ENCODE measurements at regions not wholly inside any gene's neighbourhood (a gene's known extent, or its start where the extent isn't known, plus 50 kb on each side); places are given as distances from the start of the nearest gene placed in this dataset.
"Not testable (repeated sequence)": the region's sequence is repeated elsewhere in the genome, so short reads cannot be mapped to it uniquely, and the experiment has no call there.

DNA sequence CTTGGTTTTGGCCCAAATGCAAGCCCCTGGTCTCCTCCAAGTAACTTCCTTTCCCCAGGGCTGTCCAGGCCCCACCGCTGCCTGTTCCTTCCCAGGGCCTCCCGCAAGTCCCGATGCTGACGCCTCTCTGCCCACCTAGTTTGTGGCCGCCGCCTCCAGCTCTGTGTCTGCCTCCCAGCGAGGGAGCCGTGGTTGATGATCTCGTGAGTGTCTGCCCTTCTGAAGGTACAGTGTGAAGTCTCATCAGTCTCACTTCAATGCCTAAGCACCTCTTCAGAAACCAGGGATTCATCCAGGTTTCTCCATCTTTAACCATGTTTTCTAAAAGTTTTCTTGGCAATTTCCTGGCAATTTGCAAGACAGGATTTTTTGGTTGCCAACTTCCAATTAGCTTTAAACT lies 127.5 kb downstream of the TMEM121 start:
- DNase-seq (ENCODE audit: low read depth in 2 of 3, low spot score in 2 of 3): not testable (repeated sequence)

DNA sequence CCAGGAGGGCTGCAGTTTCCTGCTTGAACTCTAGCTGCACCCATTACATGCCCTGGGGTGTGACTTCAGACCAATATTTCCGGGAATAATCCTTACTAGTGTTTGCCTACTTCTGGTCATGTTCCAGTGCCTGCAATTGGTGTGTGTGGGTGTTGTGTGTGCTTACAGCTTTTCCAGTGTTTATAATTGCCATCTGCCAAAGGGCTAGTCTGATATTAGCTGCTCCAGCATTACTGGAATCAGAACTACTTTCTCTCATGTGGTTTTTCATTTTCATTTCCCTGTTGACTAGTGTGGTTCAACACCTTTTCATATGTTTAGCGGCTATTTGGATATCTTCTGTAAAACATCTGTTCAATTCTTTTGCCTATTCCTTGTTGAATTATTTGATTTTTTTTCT lies 132.9 kb downstream of the TMEM121 start:
- DNase-seq (ENCODE audit: low read depth in 2 of 3, low spot score in 2 of 3): not testable (repeated sequence)

DNA sequence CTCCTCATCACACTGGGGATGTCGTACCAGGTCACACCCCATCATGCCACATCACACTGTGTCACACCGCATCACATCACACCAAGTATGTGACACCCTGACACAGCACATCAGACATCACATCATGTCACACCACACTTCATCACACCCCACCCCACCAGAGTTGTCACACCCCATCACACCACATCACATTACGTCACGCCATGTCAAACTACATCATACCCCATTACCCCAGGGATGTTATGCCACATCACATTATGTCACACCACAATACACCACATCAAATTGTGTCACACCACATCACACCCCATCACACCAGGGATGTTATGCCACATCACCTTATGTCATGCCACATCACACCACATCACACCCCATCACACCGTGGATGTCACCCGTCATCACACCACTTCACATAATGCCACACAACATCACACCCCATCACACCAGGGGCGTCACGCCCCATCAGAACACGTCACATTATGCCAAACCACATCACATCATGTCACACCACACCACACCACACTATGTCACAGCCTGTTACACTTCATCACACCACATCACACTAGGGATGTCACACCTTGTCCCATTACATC lies 133.6 kb downstream of the TMEM121 start:
- DNase-seq (ENCODE audit: low read depth in 2 of 3, low spot score in 2 of 3): no peak

DNA sequence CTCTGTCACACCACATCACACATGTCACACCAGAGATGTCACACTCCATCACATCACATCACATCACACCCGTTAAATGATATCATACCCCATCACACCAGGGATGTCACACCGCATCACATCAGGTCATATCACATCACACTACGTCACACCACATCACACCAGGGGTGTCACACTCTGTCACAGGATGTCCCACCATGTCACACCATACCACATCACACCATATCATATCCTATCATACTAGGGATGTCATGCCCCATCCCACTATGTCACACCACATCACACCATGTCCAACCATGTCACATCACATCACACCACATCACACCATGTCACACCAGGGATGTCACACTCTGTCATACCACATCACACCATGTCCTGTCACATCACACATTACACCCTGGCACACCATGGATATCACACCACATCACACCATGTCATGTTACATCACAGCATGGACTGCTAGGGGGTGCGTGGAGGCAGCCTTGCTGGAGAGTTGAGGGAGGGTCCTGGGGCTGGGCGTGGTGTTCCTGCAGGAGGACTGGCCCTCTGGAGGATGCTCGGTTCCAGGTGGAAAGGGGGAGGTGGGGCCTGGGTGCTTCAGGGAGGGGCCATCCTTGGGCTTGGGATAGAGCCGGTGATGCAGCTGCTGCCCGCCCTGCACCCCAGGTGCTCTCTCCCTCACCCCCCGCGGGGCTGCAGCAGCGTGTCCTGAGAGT lies 134.6 kb downstream of the TMEM121 start:
- DNase-seq (ENCODE audit: low read depth in 2 of 3, low spot score in 2 of 3): no peak

DNA sequence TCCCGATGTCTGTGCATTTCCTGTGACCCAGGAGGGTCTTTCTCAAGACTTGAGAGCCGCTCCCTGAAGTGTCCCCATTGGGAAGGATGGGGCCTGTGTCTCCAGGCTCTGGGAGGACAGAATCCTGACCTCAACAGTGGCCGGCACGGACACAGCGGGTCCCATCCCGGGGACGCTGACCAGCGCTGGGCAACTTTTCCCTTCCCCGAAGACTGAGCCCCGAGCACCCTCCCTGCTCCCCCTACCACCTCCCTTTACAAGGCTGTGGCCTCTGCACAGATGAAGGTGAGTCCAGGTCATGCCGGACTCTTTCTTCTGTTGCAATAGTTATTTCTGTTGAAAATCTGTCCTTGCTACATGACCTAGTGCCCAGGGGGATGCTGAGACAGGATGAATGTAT lies 135.7 kb downstream of the TMEM121 start:
- not testable (repeated sequence) for DNase-seq (ENCODE audit: low read depth in 2 of 3, low spot score in 2 of 3)

DNA sequence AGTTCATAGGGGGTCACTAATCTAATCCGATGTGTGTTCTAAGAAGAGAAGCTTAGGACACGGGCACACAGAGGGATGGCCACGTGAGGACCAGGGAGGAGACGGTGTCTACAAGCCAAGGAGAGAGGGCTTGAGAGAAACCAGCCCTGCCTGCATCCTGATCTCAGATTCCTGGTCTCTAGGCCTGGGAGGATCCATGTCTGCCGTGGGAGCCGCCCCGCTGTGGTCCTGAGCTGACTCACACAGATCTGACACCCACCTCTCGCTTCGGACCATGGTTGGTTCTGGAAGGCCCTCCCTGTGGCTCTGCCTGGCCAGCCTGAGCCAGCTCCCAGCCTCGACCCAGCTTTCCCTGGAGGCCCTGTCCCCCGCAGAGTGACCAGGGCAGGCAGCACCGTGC lies 136.2 kb downstream of the TMEM121 start:
- DNase-seq (ENCODE audit: low read depth in 2 of 3, low spot score in 2 of 3): not testable (repeated sequence)

DNA sequence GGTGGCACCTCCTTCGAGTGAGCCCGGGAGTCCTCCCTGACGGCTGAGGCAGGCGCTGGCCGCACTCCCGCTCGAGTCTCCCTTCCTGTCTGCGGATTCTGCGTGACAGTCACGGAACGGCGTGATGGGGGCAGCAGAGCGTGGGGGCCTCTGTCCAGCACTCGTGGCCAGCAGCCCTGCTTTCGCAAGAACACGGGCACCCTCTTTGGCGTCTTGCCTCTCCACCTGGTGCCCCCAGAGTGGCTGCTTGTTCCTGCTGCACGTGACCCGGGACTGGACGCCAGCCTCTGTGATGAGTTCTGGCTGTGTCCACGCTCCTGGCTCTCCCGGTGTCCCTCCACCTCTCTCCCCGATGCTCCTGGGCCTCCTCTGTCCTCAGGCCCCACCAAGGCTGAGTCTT lies 136.9 kb downstream of the TMEM121 start:
- not testable (repeated sequence) for DNase-seq (ENCODE audit: low read depth in 2 of 3, low spot score in 2 of 3)

DNA sequence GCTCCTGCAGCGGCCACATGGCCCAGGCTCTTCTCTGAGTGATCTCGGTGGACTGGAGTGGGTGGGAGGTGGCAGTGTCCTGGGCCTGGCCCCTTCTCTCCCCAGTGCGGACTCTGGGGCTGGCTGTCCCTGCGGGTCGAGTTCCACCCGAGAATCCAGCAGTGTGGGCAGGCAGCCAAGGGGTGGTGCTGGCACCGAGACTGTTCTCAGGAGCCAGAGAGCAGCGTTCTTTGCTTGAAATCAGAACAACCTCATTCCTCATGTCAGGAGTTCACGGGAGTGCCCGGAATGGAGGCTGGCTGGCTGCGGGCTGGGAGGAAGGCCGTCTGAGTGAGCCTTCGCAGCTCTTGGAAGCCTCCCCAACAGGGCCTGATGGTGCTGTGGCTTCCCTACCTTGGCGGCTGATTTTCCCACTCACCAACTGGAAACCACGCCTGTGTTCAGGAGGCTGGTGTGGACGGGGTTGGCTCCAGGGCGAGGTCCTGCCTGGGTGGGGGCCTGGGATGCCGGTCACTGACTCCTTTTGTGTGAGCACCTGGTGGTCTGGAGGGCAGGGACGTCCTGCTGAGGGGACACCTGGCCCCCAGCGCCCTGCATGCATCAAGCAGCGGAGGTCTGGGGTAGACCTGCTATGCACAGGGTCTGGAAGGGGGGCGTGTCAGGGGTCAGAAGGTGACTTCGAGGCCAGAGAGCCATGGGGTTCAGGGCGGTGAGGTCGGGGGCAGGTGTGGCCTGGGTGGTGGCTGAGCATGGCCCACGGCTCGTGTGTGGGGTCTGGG lies 137.6 kb downstream of the TMEM121 start:
- not testable (repeated sequence) for DNase-seq (ENCODE audit: low read depth in 2 of 3, low spot score in 2 of 3)

DNA sequence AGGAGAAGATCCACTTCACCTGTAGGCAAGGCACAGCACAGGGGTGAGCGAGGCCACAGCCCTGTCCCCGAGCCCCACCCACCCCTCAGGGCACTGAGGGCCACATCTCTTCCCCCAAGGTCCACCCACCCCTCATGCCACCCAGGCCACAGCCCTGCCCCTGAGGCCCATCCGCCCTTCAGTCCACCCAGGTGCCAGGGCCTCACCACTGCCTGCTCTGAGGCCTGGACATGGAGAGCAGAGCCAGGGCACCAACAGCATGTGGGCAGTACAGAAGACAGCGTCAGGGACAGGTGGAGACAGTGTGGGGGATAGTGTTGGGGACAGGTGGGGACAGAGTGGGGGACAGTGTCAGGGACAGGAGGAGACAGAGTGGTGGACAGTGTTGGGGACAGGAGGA lies 138.3 kb downstream of the TMEM121 start:
- no peak for DNase-seq (ENCODE audit: low read depth in 2 of 3, low spot score in 2 of 3)

DNA sequence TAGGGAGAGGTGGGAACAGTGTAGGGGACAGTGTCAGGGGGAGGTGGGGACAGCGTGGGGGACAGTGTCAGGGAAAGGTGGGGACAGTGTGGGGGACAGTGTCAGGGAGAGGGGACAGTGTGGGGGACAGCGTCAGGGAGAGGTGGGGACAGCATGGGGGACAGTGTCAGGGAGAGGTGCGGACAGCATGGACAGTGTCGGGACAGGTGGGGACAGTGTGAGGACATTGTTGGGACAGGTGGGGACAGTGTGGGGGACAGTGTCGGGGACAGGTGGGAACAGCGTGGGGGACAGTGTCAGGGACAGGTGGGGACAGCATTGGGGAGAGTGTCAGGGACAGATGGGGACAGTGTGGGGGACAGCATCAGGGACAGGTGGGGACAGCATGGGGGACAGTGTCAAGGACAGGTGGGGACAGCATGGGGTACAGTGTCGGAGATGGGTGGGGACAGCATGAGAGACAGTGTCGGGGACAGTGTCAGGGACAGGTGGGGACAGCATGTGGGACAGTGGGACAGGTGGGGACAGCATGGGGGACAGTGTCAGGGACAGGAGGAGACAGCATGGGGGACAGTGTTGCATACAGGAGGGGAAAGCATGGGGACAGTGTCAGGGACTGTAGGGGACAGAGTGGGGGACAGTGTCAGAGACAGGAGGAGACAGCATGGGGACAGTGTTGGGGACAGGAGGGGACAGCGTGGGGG lies 139.0 kb downstream of the TMEM121 start:
- no peak for DNase-seq (ENCODE audit: low read depth in 2 of 3, low spot score in 2 of 3)

DNA sequence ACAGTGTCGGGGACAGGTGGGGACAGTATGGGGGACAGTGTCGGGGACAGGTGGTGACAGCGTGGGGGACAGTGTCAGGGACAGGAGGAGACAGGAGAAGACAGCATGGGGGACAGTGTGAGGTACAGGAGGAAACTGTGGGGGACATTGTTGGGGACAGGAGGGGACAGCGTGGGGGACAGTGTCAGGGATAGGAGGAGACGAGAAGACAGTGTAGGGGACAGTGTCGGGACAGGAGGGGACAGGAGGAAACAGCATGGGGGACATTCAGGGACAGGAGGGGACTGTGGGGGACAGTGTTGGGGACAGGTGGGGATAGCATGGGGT lies 139.5 kb downstream of the TMEM121 start:
- DNase-seq (ENCODE audit: low read depth in 2 of 3, low spot score in 2 of 3): no peak

DNA sequence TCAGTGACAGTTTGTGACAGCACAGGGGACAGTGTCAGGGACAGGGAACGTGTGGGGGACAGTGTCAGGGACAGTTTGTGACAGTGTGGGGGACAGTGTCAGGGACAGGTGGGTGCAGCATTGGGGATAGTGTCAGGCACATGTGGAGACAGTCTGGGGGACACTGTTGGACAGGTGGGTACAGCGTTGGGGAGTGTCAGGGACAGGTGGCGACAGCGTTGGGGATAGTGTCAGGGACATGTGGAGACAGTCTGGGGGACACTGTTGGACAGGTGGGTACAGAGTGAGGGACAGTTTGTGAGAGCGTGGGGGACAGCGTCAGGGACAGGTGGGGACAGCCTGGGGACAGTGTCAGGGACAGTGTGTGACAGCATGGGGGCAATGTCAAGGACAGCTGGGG lies 140.0 kb downstream of the TMEM121 start:
- DNase-seq (ENCODE audit: low read depth in 2 of 3, low spot score in 2 of 3): no peak

DNA sequence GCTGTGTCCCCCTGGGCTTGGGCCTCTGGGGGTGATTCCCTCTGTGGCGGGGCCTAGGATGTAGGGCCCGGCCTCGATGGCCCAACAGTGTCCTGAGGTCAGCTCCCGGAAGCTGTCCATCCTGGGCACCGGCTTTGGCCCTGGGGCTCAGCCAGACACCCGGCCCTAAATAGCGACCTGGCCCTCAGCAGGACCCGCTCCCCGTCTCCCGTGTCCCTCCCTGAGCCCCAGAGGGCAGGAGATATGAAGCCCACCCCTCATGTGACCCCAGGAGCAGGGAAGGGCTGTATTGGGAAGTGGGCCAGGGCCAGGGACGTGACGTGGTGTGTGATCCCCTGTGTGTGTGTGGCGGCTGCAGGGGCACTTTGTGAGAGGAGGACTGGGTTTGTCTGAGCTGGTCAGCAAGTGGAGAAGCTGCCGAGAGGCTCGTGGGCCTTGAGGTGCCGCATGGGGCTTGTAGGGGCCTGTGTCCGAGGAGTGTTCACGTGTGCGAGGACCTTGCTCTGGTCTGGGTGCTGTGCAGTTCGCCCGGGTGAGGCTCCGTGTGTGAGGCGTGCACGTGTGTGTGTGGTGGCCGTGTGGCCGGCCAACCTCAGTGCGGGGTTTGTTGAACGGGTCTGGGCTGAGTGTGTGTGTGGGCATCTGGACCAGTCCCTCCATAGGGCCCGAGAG lies 140.7 kb downstream of the TMEM121 start:
- not testable (repeated sequence) for DNase-seq (ENCODE audit: low read depth in 2 of 3, low spot score in 2 of 3)

DNA sequence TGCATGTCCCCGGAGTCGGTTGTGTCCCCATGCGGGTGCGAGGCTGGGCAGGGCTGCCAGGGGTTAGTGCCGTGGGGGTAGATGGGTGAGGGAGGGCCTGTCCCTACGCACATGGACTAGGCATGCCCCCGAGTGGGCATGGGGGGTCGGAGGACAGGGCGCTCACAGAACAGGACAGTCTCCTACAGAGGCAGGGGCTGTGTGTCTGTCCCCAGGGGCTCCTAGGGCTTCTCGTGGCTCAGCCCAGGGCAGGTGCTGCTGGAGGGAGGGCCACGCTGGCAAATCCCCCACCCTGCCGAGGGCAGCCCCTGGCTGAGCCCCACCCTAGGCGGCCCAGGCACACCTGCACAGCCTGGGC lies 141.3 kb downstream of the TMEM121 start:
- not testable (repeated sequence) for DNase-seq (ENCODE audit: low read depth in 2 of 3, low spot score in 2 of 3)

DNA sequence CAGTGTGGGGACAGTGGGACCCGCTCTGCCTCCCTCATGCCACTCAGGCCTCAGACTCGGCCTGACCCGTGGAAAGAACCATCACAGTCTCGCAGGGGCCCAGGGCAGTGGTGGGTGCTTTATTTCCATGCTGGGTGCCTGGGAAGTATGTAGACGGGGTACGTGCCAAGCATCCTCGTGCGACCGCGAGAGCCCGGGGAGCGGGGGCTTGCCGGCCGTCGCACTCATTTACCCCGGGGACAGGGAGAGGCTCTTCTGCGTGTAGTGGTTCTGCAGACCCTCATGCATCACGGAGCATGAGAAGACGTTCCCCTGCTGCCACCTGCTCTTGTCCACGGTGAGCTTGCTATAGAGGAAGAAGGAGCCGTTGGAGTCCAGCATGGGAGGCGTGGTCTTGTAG lies 141.6 kb downstream of the TMEM121 start:
- DNase-seq (ENCODE audit: low read depth in 2 of 3, low spot score in 2 of 3): not testable (repeated sequence)

DNA sequence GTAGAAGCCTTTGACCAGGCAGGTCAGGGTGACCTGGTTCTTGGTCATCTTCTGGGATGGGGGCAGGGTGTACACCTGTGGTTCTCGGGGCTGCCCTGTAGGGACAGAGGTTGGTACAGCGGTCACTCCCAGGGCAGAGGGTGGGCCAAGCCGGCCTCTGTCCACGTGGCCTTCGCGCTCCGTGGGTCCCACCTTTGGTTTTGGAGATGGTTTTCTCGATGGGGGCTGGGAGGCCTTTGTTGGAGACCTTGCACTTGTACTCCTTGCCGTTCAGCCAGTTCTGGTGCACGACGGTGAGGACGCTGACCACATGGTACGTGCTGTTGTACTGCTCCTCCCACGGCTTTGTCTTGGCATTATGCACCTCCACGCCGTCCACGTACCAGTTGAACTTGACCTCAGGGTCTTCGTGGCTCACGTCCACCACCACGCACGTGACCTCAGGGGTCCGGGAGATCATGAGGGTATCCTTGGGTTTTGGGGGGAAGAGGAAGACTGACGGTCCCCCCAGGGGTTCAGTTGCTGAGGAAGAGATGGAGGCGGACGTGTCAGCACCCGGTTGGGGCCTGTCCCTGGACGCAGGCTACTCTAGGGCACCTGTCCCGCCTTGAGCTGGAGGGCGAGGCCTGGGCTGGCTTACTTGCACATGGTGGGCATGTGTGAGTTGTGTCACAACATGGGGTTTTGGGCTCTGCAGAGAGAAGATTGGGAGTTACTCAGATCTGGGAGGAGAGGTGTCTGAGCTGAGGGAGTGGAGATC lies 142.3 kb downstream of the TMEM121 start:
- not testable (repeated sequence) for DNase-seq (ENCODE audit: low read depth in 2 of 3, low spot score in 2 of 3)

DNA sequence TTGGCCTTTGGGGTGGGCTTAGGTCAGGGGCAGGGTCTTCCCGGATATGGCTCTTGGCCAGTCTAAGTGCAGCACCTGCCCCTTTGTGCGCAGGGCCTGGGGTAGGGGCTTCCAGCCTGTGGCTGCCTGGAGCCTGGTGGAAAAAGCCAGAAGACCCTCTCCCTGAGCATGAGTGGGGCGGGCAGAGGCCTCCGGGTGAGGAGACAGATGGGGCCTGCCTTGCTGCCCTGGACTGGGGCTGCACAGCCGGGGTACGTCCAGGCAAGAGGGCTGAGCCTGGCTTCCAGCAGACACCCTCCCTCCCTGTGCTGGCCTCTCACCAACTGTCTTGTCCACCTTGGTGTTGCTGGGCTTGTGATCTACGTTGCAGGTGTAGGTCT lies 142.8 kb downstream of the TMEM121 start:
- not testable (repeated sequence) for DNase-seq (ENCODE audit: low read depth in 2 of 3, low spot score in 2 of 3)

DNA sequence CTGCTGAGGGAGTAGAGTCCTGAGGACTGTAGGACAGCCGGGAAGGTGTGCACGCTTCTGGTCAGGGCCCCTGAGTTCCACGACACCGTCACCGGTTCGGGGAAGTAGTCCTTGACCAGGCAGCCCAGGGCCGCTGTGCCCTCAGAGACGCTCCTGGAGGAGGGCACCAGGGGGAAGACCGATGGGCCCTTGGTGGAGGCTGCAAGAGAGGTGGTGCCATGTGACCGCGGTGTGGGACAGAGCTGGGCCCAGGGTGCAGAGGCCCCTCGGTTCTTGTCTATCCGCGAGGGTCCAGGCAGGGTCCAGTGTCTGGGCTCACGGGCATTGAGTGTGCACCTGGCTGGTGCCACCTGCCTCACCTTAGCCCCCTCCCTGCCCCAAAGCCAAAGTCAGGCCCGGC lies 143.3 kb downstream of the TMEM121 start:
- not testable (repeated sequence) for DNase-seq (ENCODE audit: low read depth in 2 of 3, low spot score in 2 of 3)

DNA sequence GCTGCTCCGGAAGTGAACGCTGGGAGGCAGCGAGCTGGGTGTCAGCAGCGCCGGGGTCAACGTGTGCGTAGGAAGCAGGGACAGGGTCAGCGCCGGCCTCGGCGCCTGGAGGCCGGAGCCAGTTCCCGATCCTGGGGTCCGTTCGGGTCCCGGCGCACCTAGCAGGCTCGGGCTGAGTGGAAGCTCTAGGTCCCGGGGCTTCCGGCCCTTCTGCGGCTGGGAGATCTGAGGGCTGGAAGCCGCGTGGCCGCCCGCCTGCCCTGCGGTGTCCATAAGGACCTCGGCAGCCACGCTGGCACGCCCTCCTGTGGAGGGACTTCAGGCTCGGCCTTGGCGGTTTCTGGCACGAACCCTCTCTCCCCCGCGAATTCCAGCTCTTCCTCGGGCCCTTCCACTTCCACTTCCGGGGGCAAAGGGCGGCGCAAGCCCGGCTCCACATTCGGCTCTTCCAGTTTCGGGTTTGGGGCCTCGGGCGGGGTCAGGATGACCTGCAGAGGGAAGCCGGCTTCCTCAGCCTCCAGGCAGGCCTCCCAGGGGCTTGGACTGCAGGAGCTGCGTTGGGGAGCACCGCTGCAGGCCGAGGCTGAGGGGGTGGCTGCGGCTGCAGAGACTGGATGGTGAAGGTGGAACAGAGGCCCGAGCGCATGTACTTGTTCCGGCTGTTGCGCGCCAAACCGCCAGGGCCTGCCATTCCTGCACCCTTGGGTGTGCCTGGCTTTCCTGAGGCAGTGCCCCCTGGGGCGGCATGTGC lies 146.2 kb downstream of the TMEM121 start:
- DNase-seq (ENCODE audit: low read depth in 2 of 3, low spot score in 2 of 3): not testable (repeated sequence)

DNA sequence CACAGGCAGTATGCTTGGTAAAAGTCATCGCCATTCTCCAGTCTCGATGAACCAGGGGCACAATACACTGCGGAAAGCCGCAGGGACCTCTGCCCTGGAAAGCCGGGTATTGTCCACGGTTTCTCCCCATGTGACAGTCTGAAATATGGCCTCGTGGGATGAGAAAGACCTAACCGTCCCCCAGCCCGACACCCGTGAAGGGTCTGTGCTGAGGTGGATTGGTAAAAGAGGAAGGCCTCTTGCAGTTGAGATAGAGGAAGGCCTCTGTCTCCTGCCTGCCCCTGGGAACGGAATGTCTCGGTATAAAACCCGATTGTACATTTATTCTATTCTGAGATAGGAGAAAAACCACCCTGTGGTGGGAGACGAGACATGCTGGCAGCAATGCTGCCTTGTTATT lies 149.1 kb downstream of the TMEM121 start:
- DNase-seq (ENCODE audit: low read depth in 2 of 3, low spot score in 2 of 3): not testable (repeated sequence)

All from activated CD8-positive, alpha-beta memory T cell treated with anti-CD3 and anti-CD28 coated beads for 48 hours (primary cell).